Osteocyte (in vitro differentiated cells): ENCODE measurements at regions not wholly inside any gene's neighbourhood (a gene's known extent, or its start where the extent isn't known, plus 50 kb on each side); places are given as distances from the start of the nearest gene placed in this dataset.

Experiments
- DNase-seq: peaks from one replicate; pipeline ENCODE4 v3.0.0; 2021; ENCODE audit warnings: mixed read lengths; ENCODE audit not compliant: unreplicated experiment; ENCODE audit errors: extremely low spot score
- H3K27ac Mint-ChIP-seq: one replicate; pipeline ENCODE4 v1.8.0; 2021; ENCODE audit warnings: mild to moderate bottlenecking, mixed read lengths; ENCODE audit not compliant: unreplicated experiment
- H3K27me3 Mint-ChIP-seq: one replicate; pipeline ENCODE4 v1.8.0; 2021; ENCODE audit warnings: mixed read lengths; ENCODE audit not compliant: unreplicated experiment
- H3K36me3 Mint-ChIP-seq: one replicate; pipeline ENCODE4 v1.8.0; 2021; ENCODE audit warnings: mixed read lengths; ENCODE audit not compliant: unreplicated experiment
- H3K4me1 Mint-ChIP-seq: one replicate; pipeline ENCODE4 v1.8.0; 2021; ENCODE audit warnings: mixed read lengths; ENCODE audit not compliant: unreplicated experiment
- H3K4me3 Mint-ChIP-seq: one replicate; pipeline ENCODE4 v1.8.0; 2021; ENCODE audit warnings: mild to moderate bottlenecking, moderate library complexity, mixed read lengths; ENCODE audit not compliant: unreplicated experiment
- H3K9me3 Mint-ChIP-seq: one replicate; pipeline ENCODE4 v1.8.0; 2021; ENCODE audit warnings: mixed read lengths; ENCODE audit not compliant: unreplicated experiment
- TF ChIP-seq, protein P1 (sequence below): fragments of 200-600 bp; sonication (generic); IDR thresholded peaks from 2 replicates; pipeline ENCODE4 v1.5.0; 2021; ENCODE audit warnings: antibody characterized with exemption, mild to moderate bottlenecking, moderate library complexity

DNA sequence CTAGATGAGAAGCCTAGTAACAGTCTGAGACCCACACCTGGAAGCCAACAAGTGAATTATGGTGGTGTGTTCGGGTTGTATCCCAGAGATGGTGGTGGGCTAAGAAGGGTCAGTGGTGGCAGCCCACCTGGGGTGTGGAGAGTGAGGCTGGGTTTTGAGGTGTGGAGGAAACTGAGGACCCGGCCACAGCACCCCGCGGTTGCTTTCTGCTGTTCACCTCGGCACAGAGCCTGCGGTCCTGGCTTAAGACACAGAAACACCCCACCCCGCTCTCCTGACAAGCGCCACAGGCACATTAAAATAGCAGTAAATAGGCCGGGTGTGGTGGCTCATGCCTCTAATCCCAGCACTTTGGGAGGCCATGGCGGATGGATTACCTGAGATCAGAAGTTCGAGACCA is 395.1 kb downstream of the GLRX3 start:
- TF ChIP-seq, protein P1, sequence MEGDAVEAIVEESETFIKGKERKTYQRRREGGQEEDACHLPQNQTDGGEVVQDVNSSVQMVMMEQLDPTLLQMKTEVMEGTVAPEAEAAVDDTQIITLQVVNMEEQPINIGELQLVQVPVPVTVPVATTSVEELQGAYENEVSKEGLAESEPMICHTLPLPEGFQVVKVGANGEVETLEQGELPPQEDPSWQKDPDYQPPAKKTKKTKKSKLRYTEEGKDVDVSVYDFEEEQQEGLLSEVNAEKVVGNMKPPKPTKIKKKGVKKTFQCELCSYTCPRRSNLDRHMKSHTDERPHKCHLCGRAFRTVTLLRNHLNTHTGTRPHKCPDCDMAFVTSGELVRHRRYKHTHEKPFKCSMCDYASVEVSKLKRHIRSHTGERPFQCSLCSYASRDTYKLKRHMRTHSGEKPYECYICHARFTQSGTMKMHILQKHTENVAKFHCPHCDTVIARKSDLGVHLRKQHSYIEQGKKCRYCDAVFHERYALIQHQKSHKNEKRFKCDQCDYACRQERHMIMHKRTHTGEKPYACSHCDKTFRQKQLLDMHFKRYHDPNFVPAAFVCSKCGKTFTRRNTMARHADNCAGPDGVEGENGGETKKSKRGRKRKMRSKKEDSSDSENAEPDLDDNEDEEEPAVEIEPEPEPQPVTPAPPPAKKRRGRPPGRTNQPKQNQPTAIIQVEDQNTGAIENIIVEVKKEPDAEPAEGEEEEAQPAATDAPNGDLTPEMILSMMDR, result no peak
- Mint-ChIP-seq H3K27ac (no peak overlapping the region), H3K36me3 (no peaks in the 10 kb centered on the region)

DNA sequence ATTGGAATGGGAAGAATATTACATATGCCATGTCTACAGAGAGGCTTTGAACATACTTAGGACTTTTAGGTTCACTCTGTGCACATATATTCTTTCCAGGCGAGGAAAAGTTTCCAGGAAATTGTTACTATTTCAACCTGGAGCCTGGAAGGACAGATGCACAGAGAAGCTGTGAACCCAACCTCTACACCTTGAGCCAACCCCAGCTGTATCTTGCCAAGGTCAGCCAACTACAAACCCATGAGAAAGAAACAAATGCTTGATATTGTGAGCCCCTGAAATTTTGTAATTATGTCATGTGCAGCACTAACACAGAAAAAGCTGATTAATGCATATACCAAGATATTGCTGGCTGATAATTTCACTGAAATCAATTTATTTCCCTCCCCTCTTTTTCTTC is 404.9 kb downstream of the GLRX3 start:
- no peak overlapping the region for H3K27ac Mint-ChIP-seq
- TF ChIP-seq, protein P1, result no peak
- no peak overlapping the region for H3K4me3 Mint-ChIP-seq
- H3K4me1 Mint-ChIP-seq, result no peaks in the 10 kb centered on the region
- no peaks in the 10 kb centered on the region for H3K36me3 Mint-ChIP-seq
- peaks cover 22% of the 10 kb centered on the region for H3K9me3 Mint-ChIP-seq
- DNase-seq, result no peak
- H3K27me3 Mint-ChIP-seq, result no peaks in the 10 kb centered on the region

More for the DNA sequence above, 395.1 kb downstream of the GLRX3 start:
- DNase-seq, result no peak
- Mint-ChIP-seq H3K4me1 (no peaks in the 10 kb centered on the region), H3K9me3 (peaks cover 42% of the 10 kb centered on the region), H3K4me3 (no peak overlapping the region), H3K27me3 (no peaks in the 10 kb centered on the region)

DNA sequence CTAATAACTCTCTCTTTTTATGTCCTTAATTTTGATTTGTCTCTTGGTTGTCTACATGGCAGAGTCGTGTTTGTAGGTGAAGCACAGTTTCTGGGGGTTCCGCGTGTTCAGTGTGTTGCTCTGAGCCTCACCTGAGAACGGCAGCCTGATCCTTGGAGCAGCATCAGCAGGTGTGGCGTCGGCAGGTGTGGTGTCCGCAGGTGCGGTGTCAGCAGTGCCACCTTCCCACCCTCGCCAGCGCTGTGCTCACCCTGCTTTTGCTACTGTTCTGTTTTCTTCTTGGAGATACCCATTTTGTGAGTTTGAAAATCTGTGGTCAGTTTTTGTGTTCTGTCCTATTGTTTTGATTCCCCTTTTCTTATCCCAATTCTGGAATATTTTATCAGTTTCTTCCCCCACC is 406.6 kb downstream of the GLRX3 start:
- Mint-ChIP-seq H3K4me1 (no peaks in the 10 kb centered on the region), H3K27me3 (no peaks in the 10 kb centered on the region), H3K36me3 (no peaks in the 10 kb centered on the region), H3K4me3 (no peak overlapping the region), H3K27ac (no peak overlapping the region), H3K9me3 (peaks cover 16% of the 10 kb centered on the region)
- no peak for DNase-seq
- TF ChIP-seq, protein P1, result no peak

DNA sequence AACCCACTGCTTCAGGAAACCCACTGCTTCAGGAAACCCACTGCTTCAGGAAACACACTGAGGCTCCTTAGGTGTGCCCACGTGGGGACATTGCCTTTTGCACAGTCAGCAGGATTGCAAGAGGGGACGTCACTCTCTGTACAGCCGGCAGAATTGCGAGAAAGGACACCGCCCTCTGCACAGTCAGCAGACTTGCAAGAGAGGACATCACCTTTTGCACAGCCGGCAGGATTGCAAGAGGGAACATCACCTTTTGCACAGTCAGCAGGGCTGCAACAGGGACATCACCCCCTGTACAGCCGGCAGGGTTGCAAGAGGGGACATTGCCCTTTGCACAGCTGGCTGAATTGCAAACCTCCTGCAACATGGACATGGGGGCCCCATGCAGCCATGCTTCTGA is 407.6 kb downstream of the GLRX3 start:
- H3K9me3 Mint-ChIP-seq, result peaks cover 20% of the 10 kb centered on the region
- TF ChIP-seq, protein P1, result no peak
- H3K27ac Mint-ChIP-seq, result no peak overlapping the region
- no peaks in the 10 kb centered on the region for H3K36me3 Mint-ChIP-seq
- no peak overlapping the region for H3K4me3 Mint-ChIP-seq
- no peak for DNase-seq
- no peaks in the 10 kb centered on the region for H3K27me3 Mint-ChIP-seq
- no peaks in the 10 kb centered on the region for H3K4me1 Mint-ChIP-seq

DNA sequence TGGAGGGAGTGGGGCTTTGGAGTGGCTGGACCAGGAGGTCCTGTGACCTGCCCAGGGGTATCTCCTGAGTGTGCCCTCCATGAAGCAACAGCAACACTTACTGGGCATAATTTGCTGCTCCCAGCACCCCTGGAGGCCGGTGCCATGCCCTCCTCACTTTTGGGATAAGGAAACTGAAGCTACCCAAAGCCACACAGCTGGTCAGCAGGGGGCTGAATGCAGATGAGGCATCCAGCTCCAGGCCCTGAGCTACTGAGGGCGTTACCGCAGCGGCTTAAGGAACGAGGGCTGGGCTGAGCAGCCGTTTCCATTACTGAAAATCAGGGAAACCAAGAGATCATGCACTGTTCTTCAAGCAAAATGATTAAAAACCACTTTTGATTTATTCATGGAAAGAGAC is 408.9 kb downstream of the GLRX3 start:
- H3K4me3 Mint-ChIP-seq, result no peak overlapping the region
- no peak overlapping the region for H3K27ac Mint-ChIP-seq
- peaks cover 32% of the 10 kb centered on the region for H3K9me3 Mint-ChIP-seq
- TF ChIP-seq, protein P1, result no peak
- no peak for DNase-seq
- no peaks in the 10 kb centered on the region for H3K36me3 Mint-ChIP-seq
- no peaks in the 10 kb centered on the region for H3K4me1 Mint-ChIP-seq
- H3K27me3 Mint-ChIP-seq, result no peaks in the 10 kb centered on the region
